H1 (cell line): ENCODE measurements at regions not wholly inside any gene's neighbourhood (a gene's known extent, or its start where the extent isn't known, plus 50 kb on each side); places are given as distances from the start of the nearest gene placed in this dataset.

Experiments used
- CTCF ChIA-PET: fragments of 300-600 bp; sonication (Branson Sonifier 250); formaldehyde crosslinking; loops from one replicate; lab custom pipeline; 2021; ENCODE audit not compliant: partially characterized antibody; lab: Charles Lee
- POLR2A ChIA-PET: fragments of 300-600 bp; sonication (Branson Sonifier 250); formaldehyde crosslinking; loops from one replicate; lab custom pipeline; 2021; ENCODE audit warnings: inconsistent platforms; ENCODE audit not compliant: partially characterized antibody; lab: Charles Lee
- DNase-seq, 2 experiments: peaks; one replicate each; pipeline versions ENCODE4 v3.0.0 to v3.0.0-alpha.2; 2010 to 2022; ENCODE audit warnings: low spot score in 2 of 2, low read depth in 1 of 2, mixed read lengths in 1 of 2
- FAIRE-seq: peaks from 2 replicates; lab custom pipeline; 2011; peaks lifted over from hg19 to GRCh38; lab: Jason Lieb, UNC
- H2AFZ ChIP-seq: 2 replicates; pipeline ENCODE4 v1.8.1; 2012; ENCODE audit warnings: low read length, inconsistent platforms
- H2AK5ac ChIP-seq: 2 replicates; pipeline ENCODE4 v1.6.1; 2013; ENCODE audit warnings: low read depth, low read length
- H2BK120ac ChIP-seq: replicated peaks from 2 replicates; pipeline ENCODE3; 2013; ENCODE audit warnings: low read depth, low read length, inconsistent platforms
- H2BK12ac ChIP-seq: 2 replicates; pipeline ENCODE4 v1.6.1; 2013; ENCODE audit warnings: low read depth, low read length
- H2BK15ac ChIP-seq: 2 replicates; pipeline ENCODE4 v1.6.1; 2013; ENCODE audit warnings: low read length
- H2BK20ac ChIP-seq: 2 replicates; pipeline ENCODE4 v1.6.1; 2013; ENCODE audit warnings: low read length
- H2BK5ac ChIP-seq: 2 replicates; pipeline ENCODE4 v1.6.1; 2013; ENCODE audit warnings: low read depth, low read length
- H3K14ac ChIP-seq: 2 replicates; pipeline ENCODE4 v1.6.1; 2013; ENCODE audit warnings: inconsistent platforms; ENCODE audit not compliant: insufficient read length
- H3K18ac ChIP-seq: 2 replicates; pipeline ENCODE4 v1.6.1; 2013; ENCODE audit warnings: low read length; ENCODE audit errors: extremely low read depth
- H3K23ac ChIP-seq: 2 replicates; pipeline ENCODE4 v1.6.1; 2013; ENCODE audit warnings: inconsistent platforms; ENCODE audit not compliant: insufficient read length
- H3K23me2 ChIP-seq: 2 replicates; pipeline ENCODE4 v1.6.1; 2013; ENCODE audit warnings: low read depth, low read length
- H3K27ac ChIP-seq: 2 replicates; pipeline ENCODE4 v1.6.1; 2011; ENCODE audit warnings: low read depth, low read length, inconsistent platforms
- H3K27me3 ChIP-seq, 4 experiments: replicated peaks in 1 of 4; 1 replicate in 1 of 4; 2 replicates in 3 of 4; pipeline versions ENCODE4 v1.6.1 to v1.8.1; 2011 to 2013; ENCODE audit warnings: low read length in 3 of 4, mild to moderate bottlenecking in 3 of 4, inconsistent platforms in 2 of 4, mixed read lengths in 2 of 4, moderate library complexity in 1 of 4; ENCODE audit not compliant: control insufficient read depth in 3 of 4, insufficient read depth in 3 of 4; ENCODE audit errors: extremely low read depth in 1 of 4
- H3K36me3 ChIP-seq, 4 experiments: 2 replicates each; pipeline versions ENCODE4 v1.6.1 to v1.8.1; 2011 to 2013; ENCODE audit warnings: mild to moderate bottlenecking in 4 of 4, low read length in 3 of 4, moderate library complexity in 2 of 4, control low read depth in 1 of 4, inconsistent platforms in 1 of 4; ENCODE audit not compliant: insufficient read depth in 4 of 4, control insufficient read depth in 2 of 4
- H3K4ac ChIP-seq: replicated peaks from 2 replicates; pipeline ENCODE3; 2013; ENCODE audit warnings: low read length, low read depth, mixed read lengths, inconsistent platforms; ENCODE audit not compliant: insufficient read length
- H3K4me1 ChIP-seq, 4 experiments: replicated peaks in 1 of 4; 1 replicate in 1 of 4; 2 replicates in 3 of 4; pipeline versions ENCODE4 v1.6.1 to v1.8.1; 2011 to 2013; ENCODE audit warnings: low read length in 3 of 4, inconsistent platforms in 2 of 4, mixed read lengths in 1 of 4; ENCODE audit not compliant: insufficient read depth in 4 of 4, control insufficient read depth in 3 of 4
- H3K4me2 ChIP-seq, 2 experiments: 2 replicates each; pipeline versions ENCODE4 v1.6.1 to v1.8.1; 2011 to 2013; ENCODE audit warnings: low read depth in 2 of 2, low read length in 2 of 2, control low read depth in 1 of 2, inconsistent platforms in 1 of 2, mild to moderate bottlenecking in 1 of 2; ENCODE audit not compliant: insufficient read depth in 1 of 2
- H3K4me3 ChIP-seq, 4 experiments: fragments of 200-600, 300-600 bp in 1 of 4; sonication (generic), shearing (Covaris generic), sonication (Bioruptor Twin) in 1 of 4; 2 replicates each; pipeline versions ENCODE4 v1.5.1 to v1.8.1; 2011 to 2016; ENCODE audit warnings: low read length in 4 of 4, low read depth in 3 of 4, control low read depth in 2 of 4, inconsistent platforms in 2 of 4, mild to moderate bottlenecking in 2 of 4, mixed read lengths in 1 of 4, moderate library complexity in 1 of 4; ENCODE audit not compliant: insufficient read depth in 2 of 4; ENCODE audit errors: extremely low read depth in 1 of 4
- H3K56ac ChIP-seq: replicated peaks from 2 replicates; pipeline ENCODE3; 2013; ENCODE audit warnings: low read depth, mild to moderate bottlenecking, mixed read lengths, low read length, inconsistent platforms; ENCODE audit not compliant: insufficient read length
- H3K79me1 ChIP-seq: 2 replicates; pipeline ENCODE4 v1.6.1; 2013; ENCODE audit warnings: low read depth, low read length, control low read depth
- H3K79me2 ChIP-seq, 2 experiments: 2 replicates each; pipeline versions ENCODE4 v1.6.1 to v1.8.1; 2012 to 2013; ENCODE audit warnings: low read length in 2 of 2, mild to moderate bottlenecking in 2 of 2, inconsistent platforms in 1 of 2; ENCODE audit not compliant: insufficient read depth in 2 of 2, control insufficient read depth in 1 of 2
- H3K9ac ChIP-seq, 4 experiments: replicated peaks in 1 of 4; 1 replicate in 1 of 4; 2 replicates in 3 of 4; pipeline versions ENCODE4 v1.6.1 to v1.8.1; 2011 to 2013; ENCODE audit warnings: low read depth in 3 of 4, low read length in 3 of 4, control low read depth in 2 of 4, mild to moderate bottlenecking in 2 of 4, moderate library complexity in 2 of 4, inconsistent platforms in 1 of 4; ENCODE audit errors: extremely low read depth in 1 of 4
- H3K9me3 ChIP-seq, 2 experiments: 2 replicates each; pipeline versions ENCODE4 v1.6.1 to v1.8.1; 2012 to 2013; ENCODE audit warnings: mild to moderate bottlenecking in 2 of 2, moderate library complexity in 2 of 2, control low read depth in 1 of 2, inconsistent platforms in 1 of 2, low read depth in 1 of 2, low read length in 1 of 2, mixed read lengths in 1 of 2; ENCODE audit not compliant: insufficient read depth in 2 of 2
- H4K20me1 ChIP-seq, 2 experiments: replicated peaks in 1 of 2; 2 replicates each; pipeline versions ENCODE3 to v1.8.1; 2011 to 2013; ENCODE audit warnings: inconsistent platforms in 2 of 2, low read length in 2 of 2, mild to moderate bottlenecking in 1 of 2; ENCODE audit not compliant: insufficient read depth in 2 of 2, control insufficient read depth in 1 of 2
- H4K5ac ChIP-seq: 2 replicates; pipeline ENCODE4 v1.6.1; 2013; ENCODE audit warnings: low read length, low read depth, mixed read lengths, inconsistent platforms; ENCODE audit not compliant: insufficient read length
- H4K8ac ChIP-seq: 2 replicates; pipeline ENCODE4 v1.8.0; 2013; ENCODE audit warnings: mild to moderate bottlenecking, moderate library complexity, low read length, inconsistent platforms; ENCODE audit not compliant: insufficient read depth; ENCODE audit errors: extremely low read depth
- H4K91ac ChIP-seq: replicated peaks from 2 replicates; pipeline ENCODE3; 2013; ENCODE audit warnings: low read length, mixed read lengths, inconsistent platforms; ENCODE audit not compliant: insufficient read length
- BACH1 ChIP-seq: IDR thresholded peaks from 2 replicates; pipeline ENCODE4 v1.6.1; 2012; ENCODE audit warnings: low read length, improper control_type of control experiment
- CTBP2 ChIP-seq: IDR thresholded peaks from 2 replicates; pipeline ENCODE4 v1.7.0; 2011; ENCODE audit warnings: borderline replicate concordance, mild to moderate bottlenecking, moderate library complexity, mixed read lengths, low read length; ENCODE audit not compliant: insufficient read depth, insufficient read length
- EGR1 ChIP-seq: IDR thresholded peaks from 2 replicates; pipeline ENCODE4 v1.6.1; 2011; ENCODE audit warnings: low read depth, low read length, borderline replicate concordance
- RNF2 ChIP-seq: fragments of 200-900, 300-1000 bp; sonication (generic); IDR thresholded peaks from 2 replicates; pipeline ENCODE4 v1.7.1; 2016; ENCODE audit warnings: borderline replicate concordance, low read depth, mild to moderate bottlenecking, antibody characterized with exemption, low read length; ENCODE audit not compliant: poor library complexity, severe bottlenecking; ENCODE audit errors: missing control alignments
- TCF12 ChIP-seq: IDR thresholded peaks from 2 replicates; pipeline ENCODE4 v1.6.1; 2011; ENCODE audit warnings: low read depth, mild to moderate bottlenecking, low read length
- TEAD4 ChIP-seq: IDR thresholded peaks from 2 replicates; pipeline ENCODE4 v1.6.1; 2012; ENCODE audit warnings: low read depth, low read length, inconsistent platforms, mixed read lengths
- WGBS, 2 experiments: shearing (Covaris generic) in 1 of 2; methylation state at CpG; one replicate each; pipeline versions ENCODE4 v1.1.6 to v1.1.7; 2013 to 2015; ENCODE audit warnings: low lambda C conversion rate in 2 of 2, mixed read lengths in 2 of 2, inconsistent platforms in 1 of 2, low coverage in 1 of 2, missing lambda C conversion rate in 1 of 2; ENCODE audit not compliant: insufficient replicate concordance in 2 of 2, insufficient coverage in 1 of 2, insufficient read length in 1 of 2; ENCODE audit errors: extremely low coverage in 1 of 2, missing lambda C conversion rate in 1 of 2; 5-methylcytosine and 5-hydroxymethylcytosine counted together

DNA sequence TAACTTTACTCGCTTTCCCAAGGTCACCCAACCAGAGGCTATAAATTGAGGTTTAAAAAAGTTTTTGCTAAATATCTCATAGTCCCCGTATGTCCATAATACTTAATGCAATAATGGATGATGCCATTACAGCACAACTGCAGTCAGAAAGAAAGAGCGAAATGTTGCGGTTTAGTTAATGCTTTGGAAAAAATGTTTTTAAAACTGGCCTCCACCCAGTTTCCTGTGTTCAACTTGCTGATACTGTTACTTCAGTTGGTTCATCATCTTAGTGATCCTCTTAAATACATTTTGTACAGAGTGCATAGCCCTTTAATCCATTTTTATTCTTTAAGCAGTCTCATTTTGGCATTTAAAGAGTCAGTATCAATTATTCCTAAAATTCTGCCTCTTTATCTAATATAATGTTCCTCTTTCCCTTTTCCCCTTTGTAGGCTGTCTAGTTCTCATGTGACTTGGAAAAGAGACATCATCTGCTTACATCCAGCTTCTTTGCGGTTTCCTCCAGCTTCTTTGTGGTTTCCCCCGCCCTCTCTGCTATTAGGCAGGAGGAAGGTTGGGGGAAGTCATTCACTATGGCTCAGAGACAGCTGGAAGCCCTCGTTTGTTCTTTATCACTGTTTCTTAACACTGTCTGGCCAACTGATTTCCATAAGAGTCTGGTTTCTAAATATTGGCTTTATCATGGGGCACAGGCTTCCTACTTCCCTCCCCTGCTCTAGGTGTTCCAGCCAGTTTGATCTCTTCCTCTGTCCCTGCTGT is 154.3 kb downstream of the GOLIM4 start:
- Histone ChIP-seq H3K18ac (no peak overlapping the region), H2BK20ac (no peak overlapping the region), H3K4me1 (peaks cover 0 to 3% (median 0%) of the 10 kb centered on the region in 4 experiments; a peak in 2 of 7 replicates), H3K23me2 (no peaks in the 10 kb centered on the region), H4K5ac (no peak overlapping the region), H3K27me3 (no peaks in the 10 kb centered on the region), H3K14ac (no peak overlapping the region), H3K9me3 (no peaks in the 10 kb centered on the region), H3K23ac (no peak overlapping the region), H2AFZ (0 out of 2 replicates have a peak overlapping the region, but pooled peaks have one; percentile 2), H4K20me1 (no peaks in the 10 kb centered on the region), H2AK5ac (no peak overlapping the region), H4K91ac (no peak overlapping the region), H3K4ac (no peak overlapping the region), H2BK15ac (no peak overlapping the region), H2BK12ac (no peak overlapping the region), H3K79me2 (no peaks in the 10 kb centered on the region), H3K27ac (no peak overlapping the region), H3K79me1 (no peaks in the 10 kb centered on the region), H2BK120ac (no peak overlapping the region), H3K4me2 (no peak overlapping the region), H4K8ac (no peak overlapping the region), H3K36me3 (peaks cover 0 to 2% (median 0%) of the 10 kb centered on the region in 4 experiments; a peak in 1 of 8 replicates), H3K4me3 (no peak overlapping the region), H3K9ac (no peak overlapping the region), H2BK5ac (no peak overlapping the region; the same call in 1 of the 2 replicates), H3K56ac (no peak overlapping the region)
- POLR2A ChIA-PET: no interaction called here
- FAIRE-seq: no peak
- DNase-seq: no peak
- 85% methylated on average over 7 of the region's 7 CpGs; no CpG with 5 or more reads in 1 of the 2 experiments for WGBS, 2 experiments
- CTCF ChIA-PET: interaction anchor here (1.0 to 2.4 kb wide), 3 partner anchors 10 to 100 kb away, joined by 3 to 12 read pairs (median 3); no protein-coding TSS in a partner anchor
- TF ChIP-seq EGR1: no peak
- no peak for TF ChIP-seq TCF12
- TF ChIP-seq RNF2: no peak
- no peak for TF ChIP-seq TEAD4
- no peak for TF ChIP-seq BACH1
- no peak for TF ChIP-seq CTBP2
